Activated CD4-positive, alpha-beta T cell treated with anti-CD3 and anti-CD28 coated beads for 36 hours (primary cell): ENCODE measurements at regions not wholly inside any gene's neighbourhood (a gene's known extent, or its start where the extent isn't known, plus 50 kb on each side); places are given as distances from the start of the nearest gene placed in this dataset.
A peak's percentile ranks its signal among the peaks of the same experiment; 100 is the strongest.

Source experiments
- ATAC-seq: fragments of 200-7000 bp; cut with Tn5 transposase; one replicate; pipeline ENCODE4 v1.10.0; 2021; ENCODE audit warnings: mild to moderate bottlenecking, moderate library complexity
- CTCF ChIA-PET: fragments of 350-600 bp; sonication (Branson Sonifier 250); formaldehyde crosslinking; loops from one replicate; lab custom pipeline; 2021; ENCODE audit warnings: antibody characterized with exemption; lab: Charles Lee
- POLR2A ChIA-PET: fragments of 350-600 bp; sonication (Branson Sonifier 250); formaldehyde crosslinking; loops from one replicate; lab custom pipeline; 2021; ENCODE audit warnings: antibody characterized with exemption, inconsistent platforms; lab: Charles Lee
- DNase-seq: peaks from one replicate; pipeline ENCODE4 v3.0.0-alpha.2; 2020
- H3K27ac Mint-ChIP-seq: one replicate; pipeline ENCODE4 v1.8.0; 2021; ENCODE audit warnings: mixed read lengths
- H3K27me3 Mint-ChIP-seq: one replicate; pipeline ENCODE4 v1.8.0; 2021; ENCODE audit warnings: mixed read lengths
- H3K36me3 Mint-ChIP-seq: one replicate; pipeline ENCODE4 v1.8.0; 2021; ENCODE audit warnings: low read depth, mixed read lengths
- H3K4me1 Mint-ChIP-seq: one replicate; pipeline ENCODE4 v1.8.0; 2021; ENCODE audit warnings: mixed read lengths
- H3K4me3 Mint-ChIP-seq: one replicate; pipeline ENCODE4 v1.8.0; 2021; ENCODE audit warnings: mild to moderate bottlenecking, moderate library complexity, mixed read lengths
- H3K9me3 Mint-ChIP-seq: one replicate; pipeline ENCODE4 v1.8.0; 2021; ENCODE audit warnings: low read depth, mixed read lengths
- intact Hi-C, 2 experiments: fragments of 100-400 bp; cut with DNase I in 1 of 2; cut with micrococcal nuclease in 1 of 2; formaldehyde crosslinking; loops; one replicate each; pipeline versions ENCODE4 v1.14.2 to v1.15.1; 2022 to 2024; cut with DNase I, micrococcal nuclease

GRCh38 chr6:2414885-2415547 lies 169.6 kb upstream of the GMDS start:
- Mint-ChIP-seq H3K27ac (no peak overlapping the region), H3K27me3 (no peaks in the 10 kb centered on the region), H3K4me3 (no peak overlapping the region), H3K4me1 (no peaks in the 10 kb centered on the region), H3K9me3 (no peaks in the 10 kb centered on the region), H3K36me3 (no peaks in the 10 kb centered on the region)
- ATAC-seq = no peak
- intact Hi-C loops = no loop called here
- ChIA-PET CTCF (no interaction called here), POLR2A (no interaction called here)
- DNase-seq = no peak

- Mint-ChIP-seq H3K27me3 (no peaks in the 10 kb centered on the region), H3K4me3 (no peak overlapping the region), H3K36me3 (no peaks in the 10 kb centered on the region), H3K27ac (no peak overlapping the region), H3K9me3 (no peaks in the 10 kb centered on the region), H3K4me1 (no peaks in the 10 kb centered on the region)
- ChIA-PET POLR2A (no interaction called here), CTCF (interaction anchor here (0.6 kb wide), 1 partner anchor 71 kb away, joined by 3 read pairs; no protein-coding TSS in a partner anchor)
- ATAC-seq (no peak), DNase-seq (no peak)
- intact Hi-C loops = no loop called here
These were observed 167.3 kb upstream of the GMDS start for GRCh38 chr6:2412731-2413130.

- Mint-ChIP-seq H3K4me3 (no peak overlapping the region), H3K27ac (no peak overlapping the region), H3K36me3 (no peaks in the 10 kb centered on the region), H3K9me3 (no peaks in the 10 kb centered on the region), H3K4me1 (no peaks in the 10 kb centered on the region), H3K27me3 (no peaks in the 10 kb centered on the region)
- ChIA-PET CTCF (no interaction called here), POLR2A (no interaction called here)
- no peak for DNase-seq
- ATAC-seq = no peak
- intact Hi-C loops = no loop called here
These were observed 165.4 kb upstream of the GMDS start for GRCh38 chr6:2410656-2411380.

- ChIA-PET POLR2A (no interaction called here), CTCF (interaction anchor here (0.7 kb wide), 1 partner anchor 54 kb away, joined by 3 read pairs; no protein-coding TSS in a partner anchor)
- Mint-ChIP-seq H3K9me3 (no peaks in the 10 kb centered on the region), H3K4me3 (no peak overlapping the region), H3K4me1 (no peaks in the 10 kb centered on the region), H3K36me3 (no peaks in the 10 kb centered on the region), H3K27me3 (no peaks in the 10 kb centered on the region), H3K27ac (no peak overlapping the region)
- no peak for ATAC-seq
- no peak for DNase-seq
- intact Hi-C loops = no loop called here
These were observed 162.1 kb upstream of the GMDS start for GRCh38 chr6:2407525-2407924.

- H3K9me3 Mint-ChIP-seq = peaks cover 2% of the 10 kb centered on the region
- no peaks in the 10 kb centered on the region for H3K27me3 Mint-ChIP-seq
- H3K4me1 Mint-ChIP-seq = no peaks in the 10 kb centered on the region
- DNase-seq (no peak), ATAC-seq (no peak)
- intact Hi-C loops = no loop called here
- H3K27ac Mint-ChIP-seq = no peak overlapping the region
- peaks cover 1% of the 10 kb centered on the region for H3K36me3 Mint-ChIP-seq
- CTCF ChIA-PET = interaction anchor here (0.7 kb wide), 1 partner anchor 812 kb away, joined by 4 read pairs; no protein-coding TSS in a partner anchor
- no peak overlapping the region for H3K4me3 Mint-ChIP-seq
- POLR2A ChIA-PET = no interaction called here
These were observed 159.0 kb upstream of the GMDS start for GRCh38 chr6:2404211-2404929.

- intact Hi-C loops = no loop called here
- Mint-ChIP-seq H3K27me3 (no peaks in the 10 kb centered on the region), H3K27ac (no peak overlapping the region), H3K36me3 (peaks cover 3% of the 10 kb centered on the region), H3K4me1 (no peaks in the 10 kb centered on the region), H3K9me3 (peaks cover 2% of the 10 kb centered on the region), H3K4me3 (no peak overlapping the region)
- DNase-seq (no peak), ATAC-seq (no peak)
- POLR2A ChIA-PET = no interaction called here
- CTCF ChIA-PET = interaction anchor here (0.7 kb wide), 1 partner anchor 811 kb away, joined by 4 read pairs; no protein-coding TSS in a partner anchor
These were observed 158.1 kb upstream of the GMDS start for GRCh38 chr6:2403546-2403945.

GRCh38 chr6:2396846-2397630 lies 151.6 kb upstream of the GMDS start:
- peaks cover 3% of the 10 kb centered on the region for H3K36me3 Mint-ChIP-seq
- POLR2A ChIA-PET = no interaction called here
- H3K4me3 Mint-ChIP-seq = no peak overlapping the region
- no peaks in the 10 kb centered on the region for H3K27me3 Mint-ChIP-seq
- peaks cover 2% of the 10 kb centered on the region for H3K9me3 Mint-ChIP-seq
- no peak for ATAC-seq
- CTCF ChIA-PET = no interaction called here
- intact Hi-C loops = no loop called here
- no peaks in the 10 kb centered on the region for H3K4me1 Mint-ChIP-seq
- H3K27ac Mint-ChIP-seq = no peak overlapping the region
- DNase-seq = no peak

- no peak overlapping the region for H3K4me3 Mint-ChIP-seq
- ATAC-seq = no peak
- H3K4me1 Mint-ChIP-seq = no peaks in the 10 kb centered on the region
- POLR2A ChIA-PET = no interaction called here
- no peak for DNase-seq
- H3K9me3 Mint-ChIP-seq = no peaks in the 10 kb centered on the region
- no peaks in the 10 kb centered on the region for H3K27me3 Mint-ChIP-seq
- intact Hi-C loops = no loop called here
- CTCF ChIA-PET = interaction anchor here (0.6 kb wide), 1 partner anchor 636 kb away, joined by 3 read pairs; no protein-coding TSS in a partner anchor
- H3K36me3 Mint-ChIP-seq = peaks cover 3% of the 10 kb centered on the region
- H3K27ac Mint-ChIP-seq = no peak overlapping the region
These were observed 150.7 kb upstream of the GMDS start for GRCh38 chr6:2396042-2396657.

- POLR2A ChIA-PET = no interaction called here
- H3K4me3 Mint-ChIP-seq = no peak overlapping the region
These were observed 143.3 kb upstream of the GMDS start for GRCh38 chr6:2388554-2389324.

GRCh38 chr6:2387445-2387844 lies 142.0 kb upstream of the GMDS start:
- intact Hi-C loops = no loop called here
- H3K27ac Mint-ChIP-seq = peak overlapping the region; percentile 47
- ATAC-seq (peak; percentile 84), DNase-seq (peak; percentile 48)
- no peak overlapping the region for H3K4me3 Mint-ChIP-seq
- H3K9me3 Mint-ChIP-seq = peaks cover 12% of the 10 kb centered on the region
- peaks cover 2% of the 10 kb centered on the region for H3K27me3 Mint-ChIP-seq
- CTCF ChIA-PET = no interaction called here
- peaks cover 5% of the 10 kb centered on the region for H3K4me1 Mint-ChIP-seq
- peaks cover 2% of the 10 kb centered on the region for H3K36me3 Mint-ChIP-seq
- POLR2A ChIA-PET = no interaction called here

More at GRCh38 chr6:2388554-2389324, 143.3 kb upstream of the GMDS start:
- Mint-ChIP-seq H3K27me3 (peaks cover 2% of the 10 kb centered on the region), H3K27ac (no peak overlapping the region), H3K9me3 (peaks cover 12% of the 10 kb centered on the region), H3K36me3 (peaks cover 2% of the 10 kb centered on the region), H3K4me1 (peaks cover 5% of the 10 kb centered on the region)
- intact Hi-C loops = no loop called here
- CTCF ChIA-PET = no interaction called here
- DNase-seq (no peak), ATAC-seq (no peak)
